ENCODE measurements at regions not wholly inside any gene's neighbourhood (a gene's known extent, or its start where the extent isn't known, plus 50 kb on each side); places are given as distances from the start of the nearest gene placed in this dataset.

DNA sequence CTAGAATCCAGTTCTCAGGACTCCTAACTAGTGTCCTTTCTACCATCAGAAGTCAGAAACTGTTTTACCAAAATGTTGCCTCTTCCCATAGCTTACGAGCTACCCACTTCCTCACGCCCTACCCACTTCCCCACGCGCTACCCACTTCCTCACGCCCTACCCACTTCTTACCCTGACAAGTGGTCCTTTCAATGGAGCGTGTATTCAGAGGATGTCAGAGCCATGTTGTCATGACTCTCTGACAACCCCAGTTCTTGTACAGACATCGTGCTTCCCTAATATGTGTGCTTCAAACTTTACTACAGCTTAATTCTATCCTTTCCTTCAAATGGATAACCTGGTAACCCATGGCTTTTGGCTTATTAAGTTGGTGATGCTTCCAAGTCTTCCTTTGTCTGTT, 84.8 kb upstream of the PHF14 start:
- TF ChIP-seq EZH2 (IDR thresholded peaks at IDR 0.05; ENCODE audit: low read depth) = no peak
- Histone ChIP-seq H3K79me2 (ENCODE audit: low read depth) (no peaks in the 10 kb centered on the region), H3K4me1 (replicated peaks; ENCODE audit: insufficient read depth) (no peaks in the 10 kb centered on the region), H2AFZ (no peak overlapping the region), H3K36me3 (ENCODE audit: low read depth) (no peaks in the 10 kb centered on the region), H3K27ac (no peak overlapping the region), H3K9me2 (ENCODE audit: insufficient read depth) (peaks cover 7% of the 10 kb centered on the region; the same call in 1 of the 2 replicates), H3F3A (ENCODE audit: insufficient read depth, low read depth) (no peaks in the 10 kb centered on the region), H3K9me3 (ENCODE audit: insufficient read depth, low read depth) (no peaks in the 10 kb centered on the region), H3K27me3 (ENCODE audit: insufficient read depth, low read depth) (no peaks in the 10 kb centered on the region), H4K20me1 (ENCODE audit: insufficient read depth) (no peaks in the 10 kb centered on the region), H3K4me3 (no peak overlapping the region), H3K4me2 (no peak overlapping the region)
- ChIA-PET POLR2A (ENCODE audit: unreplicated experiment) (no interaction called here), CTCF (no interaction called here)
- no TSS peak for BruUV-seq (replicated peaks)
- intact Hi-C loops (cut with micrococcal nuclease; ENCODE audit: unreplicated experiment) = no loop called here
- no peak for DNase-seq

DNA sequence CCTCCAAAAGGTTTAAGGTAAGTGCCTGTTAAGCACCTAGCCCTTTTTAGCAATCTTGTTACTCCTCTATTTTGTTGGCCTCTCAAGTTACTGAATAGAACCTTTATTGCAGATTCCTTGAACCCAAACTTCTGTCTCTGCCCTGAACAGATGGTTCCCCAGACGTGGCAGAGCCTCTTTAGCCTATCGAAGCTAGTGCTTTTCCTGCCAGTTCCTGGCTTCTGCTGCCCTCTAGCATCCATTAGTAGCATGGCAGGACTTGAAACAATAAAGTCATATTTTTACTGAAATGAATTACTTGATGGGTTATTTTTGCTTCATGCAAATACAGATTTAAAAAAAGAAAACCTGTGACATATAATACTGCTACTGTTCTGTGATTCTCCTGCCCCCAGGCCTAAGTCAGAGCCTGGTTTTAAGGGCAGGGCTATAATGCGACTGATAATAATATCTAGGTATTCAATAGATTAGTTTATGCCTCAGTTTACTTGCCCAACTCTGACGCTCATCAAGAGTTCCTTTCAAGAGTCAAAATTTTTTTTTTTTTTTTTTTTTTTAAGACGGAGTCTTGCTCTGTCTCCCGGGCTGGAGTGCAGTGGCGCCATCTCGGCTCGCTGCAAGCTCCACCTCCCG, 84.3 kb upstream of the PHF14 start:
- Histone ChIP-seq H3K27ac (no peak overlapping the region), H3K4me1 (replicated peaks; ENCODE audit: insufficient read depth) (no peaks in the 10 kb centered on the region), H3K4me3 (no peak overlapping the region), H4K20me1 (ENCODE audit: insufficient read depth) (no peaks in the 10 kb centered on the region), H3K36me3 (ENCODE audit: low read depth) (no peaks in the 10 kb centered on the region), H3K27me3 (ENCODE audit: insufficient read depth, low read depth) (no peaks in the 10 kb centered on the region), H3K79me2 (ENCODE audit: low read depth) (no peaks in the 10 kb centered on the region), H2AFZ (no peak overlapping the region), H3K4me2 (no peak overlapping the region), H3K9me2 (ENCODE audit: insufficient read depth) (peaks cover 7% of the 10 kb centered on the region; the same call in 1 of the 2 replicates), H3K9me3 (ENCODE audit: insufficient read depth, low read depth) (no peaks in the 10 kb centered on the region), H3F3A (ENCODE audit: insufficient read depth, low read depth) (no peaks in the 10 kb centered on the region)
- ChIA-PET CTCF (interaction anchor here (0.6 kb wide), 1 partner anchor 46 kb away, joined by 4 read pairs; no protein-coding TSS in a partner anchor), POLR2A (ENCODE audit: unreplicated experiment) (no interaction called here)
- intact Hi-C loops (cut with micrococcal nuclease; ENCODE audit: unreplicated experiment) = no loop called here
- DNase-seq = peak; percentile 18 to 50
- no TSS peak for BruUV-seq (replicated peaks)
- TF ChIP-seq EZH2 (IDR thresholded peaks at IDR 0.05; ENCODE audit: low read depth) = no peak
- TF ChIP-seq, protein P1, sequence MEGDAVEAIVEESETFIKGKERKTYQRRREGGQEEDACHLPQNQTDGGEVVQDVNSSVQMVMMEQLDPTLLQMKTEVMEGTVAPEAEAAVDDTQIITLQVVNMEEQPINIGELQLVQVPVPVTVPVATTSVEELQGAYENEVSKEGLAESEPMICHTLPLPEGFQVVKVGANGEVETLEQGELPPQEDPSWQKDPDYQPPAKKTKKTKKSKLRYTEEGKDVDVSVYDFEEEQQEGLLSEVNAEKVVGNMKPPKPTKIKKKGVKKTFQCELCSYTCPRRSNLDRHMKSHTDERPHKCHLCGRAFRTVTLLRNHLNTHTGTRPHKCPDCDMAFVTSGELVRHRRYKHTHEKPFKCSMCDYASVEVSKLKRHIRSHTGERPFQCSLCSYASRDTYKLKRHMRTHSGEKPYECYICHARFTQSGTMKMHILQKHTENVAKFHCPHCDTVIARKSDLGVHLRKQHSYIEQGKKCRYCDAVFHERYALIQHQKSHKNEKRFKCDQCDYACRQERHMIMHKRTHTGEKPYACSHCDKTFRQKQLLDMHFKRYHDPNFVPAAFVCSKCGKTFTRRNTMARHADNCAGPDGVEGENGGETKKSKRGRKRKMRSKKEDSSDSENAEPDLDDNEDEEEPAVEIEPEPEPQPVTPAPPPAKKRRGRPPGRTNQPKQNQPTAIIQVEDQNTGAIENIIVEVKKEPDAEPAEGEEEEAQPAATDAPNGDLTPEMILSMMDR (conservative IDR thresholded peaks at IDR 0.05) = peak; percentile 90

DNA sequence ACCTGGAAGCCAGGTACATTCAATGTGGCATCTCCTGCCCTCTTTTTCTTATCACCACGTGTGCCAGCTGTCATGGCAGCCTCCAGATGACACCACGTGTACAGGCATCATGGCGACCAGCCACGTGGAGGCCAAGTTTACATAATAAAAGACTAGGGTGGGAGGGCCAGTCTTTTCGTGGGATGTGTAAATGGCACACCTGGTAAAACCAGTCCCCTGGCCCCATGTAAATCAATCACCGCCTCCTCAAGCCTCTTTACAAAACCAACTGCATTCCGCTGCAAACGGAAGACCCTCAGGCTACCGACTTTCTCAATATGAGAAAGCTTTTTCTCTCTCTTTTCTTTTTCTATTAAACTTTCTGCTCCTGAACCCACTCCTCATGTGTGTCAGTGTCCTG, 65.1 kb upstream of the PHF14 start:
- Histone ChIP-seq H3K9me3 (ENCODE audit: insufficient read depth, low read depth) (no peaks in the 10 kb centered on the region), H3K27me3 (ENCODE audit: insufficient read depth, low read depth) (no peaks in the 10 kb centered on the region), H3K79me2 (ENCODE audit: low read depth) (no peaks in the 10 kb centered on the region), H3K4me2 (no peak overlapping the region), H4K20me1 (ENCODE audit: insufficient read depth) (no peaks in the 10 kb centered on the region), H3F3A (ENCODE audit: insufficient read depth, low read depth) (no peaks in the 10 kb centered on the region), H3K9me2 (ENCODE audit: insufficient read depth) (no peaks in the 10 kb centered on the region; the same call in 1 of the 2 replicates), H3K4me3 (no peak overlapping the region), H2AFZ (no peak overlapping the region), H3K4me1 (replicated peaks; ENCODE audit: insufficient read depth) (no peaks in the 10 kb centered on the region), H3K36me3 (ENCODE audit: low read depth) (no peaks in the 10 kb centered on the region), H3K27ac (no peak overlapping the region)
- intact Hi-C loops (cut with micrococcal nuclease; ENCODE audit: unreplicated experiment) = no loop called here
- no peak for TF ChIP-seq EZH2 (IDR thresholded peaks at IDR 0.05; ENCODE audit: low read depth)
- TF ChIP-seq, protein P1 (conservative IDR thresholded peaks at IDR 0.05) = no peak
- ChIA-PET POLR2A (ENCODE audit: unreplicated experiment) (no interaction called here), CTCF (no interaction called here)
- no peak for DNase-seq
- BruUV-seq (replicated peaks) = no TSS peak

DNA sequence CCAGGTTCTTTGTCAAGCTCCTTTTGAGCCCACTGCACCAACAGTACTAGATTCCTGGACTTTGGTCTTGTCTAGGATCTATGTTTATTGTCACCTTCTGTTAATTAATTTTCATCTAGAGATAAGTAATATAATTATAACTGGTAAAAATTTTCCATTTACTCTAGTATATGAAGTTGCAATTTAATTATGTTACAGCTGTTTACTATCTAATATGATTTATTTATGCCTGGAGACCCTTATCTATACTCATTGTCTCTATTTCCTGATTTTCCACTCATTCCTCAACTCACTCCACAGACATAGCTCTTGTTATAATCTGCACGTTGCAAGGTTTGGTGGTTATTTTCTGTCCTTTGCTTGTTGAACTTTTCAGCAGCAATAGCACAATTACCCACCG, 63.2 kb upstream of the PHF14 start:
- intact Hi-C loops (cut with micrococcal nuclease; ENCODE audit: unreplicated experiment) = no loop called here
- no peaks in the 10 kb centered on the region for H3K79me2 ChIP-seq (ENCODE audit: low read depth)
- no peak for DNase-seq
- H2AFZ ChIP-seq = no peak overlapping the region
- no peak overlapping the region for H3K4me2 ChIP-seq
- H3K27ac ChIP-seq = no peak overlapping the region
- H3K9me3 ChIP-seq (ENCODE audit: insufficient read depth, low read depth) = no peaks in the 10 kb centered on the region
- ChIA-PET POLR2A (ENCODE audit: unreplicated experiment) (no interaction called here), CTCF (interaction anchor here (0.7 kb wide), 1 partner anchor 1064 kb away, joined by 3 read pairs; no protein-coding TSS in a partner anchor)
- no peaks in the 10 kb centered on the region for H3K4me1 ChIP-seq (replicated peaks; ENCODE audit: insufficient read depth)
- H4K20me1 ChIP-seq (ENCODE audit: insufficient read depth) = no peaks in the 10 kb centered on the region
- no peaks in the 10 kb centered on the region for H3K36me3 ChIP-seq (ENCODE audit: low read depth)
- no peak overlapping the region for H3K4me3 ChIP-seq
- no TSS peak for BruUV-seq (replicated peaks)
- no peaks in the 10 kb centered on the region; the same call in 1 of the 2 replicates for H3K9me2 ChIP-seq (ENCODE audit: insufficient read depth)
- H3F3A ChIP-seq (ENCODE audit: insufficient read depth, low read depth) = no peaks in the 10 kb centered on the region
- H3K27me3 ChIP-seq (ENCODE audit: insufficient read depth, low read depth) = no peaks in the 10 kb centered on the region
- no peak for TF ChIP-seq EZH2 (IDR thresholded peaks at IDR 0.05; ENCODE audit: low read depth)
- TF ChIP-seq, protein P1 (conservative IDR thresholded peaks at IDR 0.05) = no peak
